ENCODE measurements at regions not wholly inside any gene's neighbourhood (a gene's known extent, or its start where the extent isn't known, plus 50 kb on each side); places are given as distances from the start of the nearest gene placed in this dataset.

DNA sequence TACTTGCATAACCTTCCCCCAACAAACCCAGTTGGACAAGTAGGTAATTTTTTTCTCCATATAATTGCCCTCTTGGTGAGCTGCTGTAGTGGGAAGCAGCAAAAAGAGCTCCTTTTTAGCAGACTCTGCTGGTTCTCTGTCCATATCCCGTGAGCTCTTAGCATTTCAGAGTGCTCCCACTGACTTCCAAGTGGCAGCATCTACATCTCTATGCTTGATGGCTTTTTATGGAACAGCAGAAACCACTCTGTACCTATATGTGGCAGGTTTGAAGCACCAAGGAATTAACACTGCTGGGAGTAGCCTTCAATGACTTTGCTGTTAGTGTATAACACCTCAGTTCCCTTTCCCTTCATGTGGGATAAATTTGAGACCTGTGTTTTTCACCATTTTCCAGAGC is 168.4 kb upstream of the NHS start:
- no peak for DNase-seq (ENCODE audit: low read depth in 2 of 2)

DNA sequence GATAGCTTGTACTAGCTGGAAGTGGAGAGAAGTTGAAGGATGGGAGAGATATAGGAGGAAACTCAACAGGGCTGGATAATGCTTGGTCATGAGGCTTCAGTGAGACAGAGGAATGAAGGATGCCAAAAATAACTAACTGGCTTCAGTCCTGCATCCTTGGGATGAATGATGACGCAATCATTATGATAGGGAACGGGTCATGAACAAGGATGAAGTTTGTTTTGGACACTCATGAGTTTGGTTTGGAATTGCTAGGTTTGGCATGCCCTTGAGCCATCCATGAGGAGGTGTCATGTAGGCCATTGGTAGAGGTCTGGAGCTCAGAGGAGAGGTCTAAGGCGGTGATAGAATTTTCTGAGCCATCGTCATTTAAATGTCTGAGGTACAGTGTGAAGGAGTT is 160.0 kb upstream of the NHS start:
- DNase-seq (ENCODE audit: low read depth in 2 of 2) = no peak

DNA sequence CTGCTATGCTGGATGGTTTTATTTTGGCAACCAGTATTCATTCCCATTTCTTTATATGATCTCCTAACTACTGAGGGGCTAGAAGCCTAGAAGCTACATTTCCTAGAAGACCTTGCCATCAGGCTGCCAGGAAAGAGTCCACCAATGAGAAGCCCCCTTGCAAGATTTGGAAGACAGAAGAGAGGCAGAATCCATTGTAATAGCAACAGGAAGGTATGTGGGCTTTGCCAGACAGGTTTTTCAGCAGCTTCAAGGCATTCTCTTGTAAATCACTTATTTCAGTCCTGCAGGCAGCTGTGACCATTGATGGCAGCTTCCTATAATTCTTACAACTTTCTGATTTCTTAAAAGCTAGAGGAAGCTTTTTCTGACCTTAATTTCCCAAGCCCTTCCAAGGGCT is 148.3 kb upstream of the NHS start:
- DNase-seq (ENCODE audit: low read depth in 2 of 2) = no peak

DNA sequence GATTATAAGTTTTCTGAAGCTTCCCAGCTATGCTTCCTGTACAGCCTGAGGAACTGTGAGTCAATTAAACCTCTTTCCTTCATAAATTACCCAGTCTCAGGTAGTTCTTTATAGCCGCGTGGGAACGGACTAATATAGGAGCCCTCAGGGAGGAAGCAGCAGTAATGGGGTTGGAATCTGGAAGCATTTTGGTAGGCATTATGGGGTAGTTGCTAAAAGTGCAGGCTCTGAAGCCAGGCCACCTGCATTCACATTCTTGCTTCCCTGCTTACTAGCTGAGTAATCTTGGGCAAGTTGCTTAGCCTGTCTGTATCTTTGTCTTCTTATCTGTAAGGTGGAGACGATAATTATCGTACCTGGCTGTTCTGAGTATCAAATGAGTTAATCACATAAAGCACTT is 137.9 kb upstream of the NHS start:
- DNase-seq (ENCODE audit: low read depth in 2 of 2) = no peak

DNA sequence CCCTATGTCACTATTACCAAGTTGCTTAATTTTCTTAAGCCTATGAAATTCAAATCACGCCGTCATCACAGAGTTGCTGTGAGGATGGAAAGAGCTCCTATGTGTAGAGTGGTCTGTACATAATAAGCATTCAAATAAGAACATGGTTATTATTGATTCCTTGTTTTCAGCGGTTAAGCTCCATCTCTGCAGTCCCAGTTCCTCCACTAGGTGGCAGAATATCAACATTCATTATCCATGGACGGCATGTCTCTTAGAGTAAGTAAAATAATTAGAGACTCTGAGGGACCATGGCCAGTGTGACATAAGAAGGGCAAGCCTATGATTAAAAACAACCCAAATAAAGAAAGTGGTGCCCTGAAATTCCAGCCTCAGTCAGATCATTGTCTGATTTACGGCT is 132.5 kb upstream of the NHS start:
- DNase-seq (ENCODE audit: low read depth in 2 of 2) = peak; percentile 48 to 58

DNA sequence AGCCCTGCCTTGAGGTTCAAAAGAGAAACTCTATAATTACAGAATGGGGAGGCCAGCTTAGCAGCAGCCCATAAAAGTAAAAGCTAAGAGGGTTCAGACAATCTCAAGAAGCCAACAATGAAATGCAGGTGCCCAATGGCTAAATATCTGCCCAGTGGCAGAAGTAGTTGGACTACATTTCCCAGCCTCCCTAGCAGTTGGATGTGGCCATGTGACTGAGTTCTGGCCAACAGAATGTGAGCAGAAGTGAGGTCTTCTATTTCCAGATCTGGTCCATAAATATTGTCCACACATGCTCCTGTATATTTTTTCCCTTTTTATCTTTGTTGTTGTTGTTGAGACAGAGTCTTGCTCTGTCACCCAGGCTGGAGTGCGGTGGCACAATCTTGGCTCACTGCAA is 127.9 kb upstream of the NHS start:
- DNase-seq (ENCODE audit: low read depth in 2 of 2) = no peak

DNA sequence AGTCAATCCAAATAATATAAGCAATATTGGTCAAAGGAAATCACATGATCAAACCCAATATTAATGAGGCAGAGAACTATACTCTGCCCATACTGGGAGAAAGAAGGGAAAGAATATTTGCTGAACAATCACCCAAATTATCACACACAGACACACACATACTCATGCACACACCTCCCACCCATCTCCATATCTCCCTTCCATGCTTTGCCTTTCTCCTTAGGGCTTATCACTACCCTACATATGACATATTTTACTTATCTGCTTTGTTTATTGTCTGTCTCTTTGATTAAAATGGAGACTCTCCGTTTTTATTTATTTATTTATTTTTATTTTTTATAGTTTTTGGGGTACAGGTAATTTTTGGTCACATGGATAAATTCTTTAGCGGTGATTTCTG is 112.9 kb upstream of the NHS start:
- DNase-seq (ENCODE audit: low read depth in 2 of 2) = no peak

DNA sequence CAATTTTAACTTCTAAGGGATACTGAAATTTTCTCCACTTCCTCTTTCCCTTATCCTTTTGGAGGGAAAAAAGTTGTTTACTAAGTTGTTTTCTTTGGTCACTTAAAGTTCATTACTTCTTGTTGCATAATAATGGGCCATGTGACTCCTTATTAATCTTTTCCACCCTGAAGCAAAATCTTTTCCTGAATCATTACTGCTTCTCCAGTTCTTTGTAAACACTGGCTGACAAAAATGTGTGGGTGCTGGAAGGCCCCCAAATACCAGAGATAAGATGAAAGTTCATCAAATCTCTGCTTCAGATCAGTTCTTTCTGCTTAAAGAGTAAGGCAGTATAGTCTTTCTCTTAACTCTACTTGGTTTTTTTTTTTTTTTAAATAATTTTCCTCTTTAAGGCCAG is 108.9 kb upstream of the NHS start:
- DNase-seq (ENCODE audit: low read depth in 2 of 2) = no peak

DNA sequence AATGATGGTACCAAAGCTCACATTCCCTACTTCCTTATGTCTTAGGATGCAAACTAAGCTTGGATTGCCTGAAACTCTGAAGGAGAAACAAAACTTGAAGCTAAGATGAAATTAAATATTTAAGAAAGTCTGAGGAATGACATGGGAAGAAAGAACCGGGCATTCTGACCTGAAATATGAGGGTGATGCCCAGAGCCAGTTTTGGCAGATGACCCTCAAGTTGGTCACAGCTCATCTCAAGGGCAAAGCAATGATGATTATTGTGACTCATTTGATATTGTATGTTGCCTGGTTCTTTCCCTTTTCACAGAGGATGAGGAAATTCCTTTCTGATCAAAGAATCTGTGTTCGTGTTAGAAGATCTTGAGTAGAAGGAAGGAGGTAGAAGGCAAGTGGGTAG is 96.0 kb upstream of the NHS start:
- DNase-seq (ENCODE audit: low read depth in 2 of 2) = no peak

DNA sequence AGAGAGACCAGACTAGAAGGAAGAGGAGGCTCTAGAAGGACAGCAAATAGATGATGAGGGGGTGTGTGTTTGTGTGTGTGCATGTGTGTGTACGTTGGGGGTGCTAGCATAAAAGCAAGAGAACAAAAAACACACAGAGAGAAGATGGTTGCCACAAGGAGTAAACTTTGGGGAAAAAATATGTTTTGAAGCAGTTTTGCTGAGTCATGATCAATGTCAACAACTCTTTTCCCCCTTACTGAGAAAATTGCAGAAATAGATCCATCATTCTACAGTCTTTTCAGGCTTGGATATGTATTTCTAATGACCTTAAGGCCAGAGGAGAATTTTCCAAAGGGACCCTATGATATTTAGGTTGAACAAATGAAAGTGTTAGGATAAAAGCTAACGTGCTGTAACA is 89.0 kb upstream of the NHS start:
- DNase-seq (ENCODE audit: low read depth in 2 of 2) = no peak

DNA sequence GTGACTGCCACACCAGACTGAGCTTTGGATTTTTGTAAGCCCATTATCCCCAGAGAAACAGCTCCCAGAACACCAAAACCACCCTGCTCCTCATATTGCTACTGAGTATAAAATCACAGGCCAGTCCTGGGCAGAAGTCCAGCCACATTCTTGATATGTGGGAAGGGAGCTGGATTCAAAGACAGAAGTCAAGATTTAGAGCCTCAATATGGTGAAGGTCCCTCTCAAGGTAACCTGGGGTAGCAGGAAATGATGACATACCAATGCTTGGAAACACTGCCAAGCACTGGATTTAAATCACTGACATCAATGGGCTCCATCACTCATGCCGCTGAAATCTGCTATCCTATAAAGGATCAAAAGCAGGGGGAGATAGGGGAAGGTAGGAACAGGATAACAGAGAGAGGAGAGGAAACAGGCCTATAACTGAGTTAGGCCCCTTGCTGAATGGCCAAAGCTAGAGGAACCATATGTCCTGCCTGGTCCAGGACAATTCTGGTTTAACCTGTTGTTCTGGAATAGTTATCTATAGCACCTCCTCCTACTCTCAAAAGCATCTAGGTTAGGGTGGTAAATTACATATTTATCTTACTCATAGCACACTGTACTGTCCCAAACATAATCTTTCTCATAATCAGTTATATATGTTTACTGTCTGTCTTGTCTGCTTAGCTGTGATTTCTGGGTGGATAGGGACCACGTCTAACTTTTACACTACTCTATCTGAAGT is 83.7 kb upstream of the NHS start:
- DNase-seq (ENCODE audit: low read depth in 2 of 2) = no peak

DNA sequence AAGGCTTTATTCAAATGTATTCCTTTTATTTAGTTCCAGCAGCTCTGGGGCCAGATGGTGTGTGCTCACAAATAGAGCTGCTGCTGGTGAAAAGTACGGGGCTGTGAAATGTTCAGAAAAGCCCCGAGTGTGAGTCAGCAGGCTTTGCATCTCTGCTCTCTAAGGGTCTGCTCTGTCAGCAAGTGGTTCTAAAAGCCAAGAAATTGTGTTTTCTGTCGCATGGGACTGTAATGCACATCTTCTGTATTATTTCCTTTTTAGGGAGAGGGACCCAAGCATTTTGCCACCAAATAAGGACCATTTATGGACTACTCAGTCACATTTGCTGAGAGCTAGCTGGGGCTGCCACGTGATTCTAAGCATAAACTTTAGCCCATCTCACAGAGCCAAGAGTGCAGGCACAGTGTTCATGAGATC is 82.9 kb upstream of the NHS start:
- DNase-seq (ENCODE audit: low read depth in 2 of 2) = no peak

DNA sequence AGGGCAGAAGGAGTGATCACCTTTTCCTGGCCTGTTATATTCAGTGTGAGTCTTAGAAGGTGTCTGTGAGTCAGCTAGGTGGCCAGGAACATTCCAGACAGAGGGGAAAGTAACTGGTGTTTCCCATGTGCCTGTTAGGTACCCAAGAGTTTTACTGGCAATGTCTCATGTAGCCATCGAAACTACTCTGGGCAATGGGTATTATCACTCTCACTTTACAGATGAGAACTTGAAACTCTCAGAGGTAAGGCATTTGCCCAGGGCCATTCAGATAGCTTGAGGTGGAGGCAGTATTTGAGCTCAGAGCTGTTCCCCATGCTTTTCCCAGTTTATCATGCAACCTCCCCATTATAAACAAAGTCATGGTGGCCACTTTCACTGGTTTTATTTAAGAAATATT is 80.4 kb upstream of the NHS start:
- no peak for DNase-seq (ENCODE audit: low read depth in 2 of 2)

DNA sequence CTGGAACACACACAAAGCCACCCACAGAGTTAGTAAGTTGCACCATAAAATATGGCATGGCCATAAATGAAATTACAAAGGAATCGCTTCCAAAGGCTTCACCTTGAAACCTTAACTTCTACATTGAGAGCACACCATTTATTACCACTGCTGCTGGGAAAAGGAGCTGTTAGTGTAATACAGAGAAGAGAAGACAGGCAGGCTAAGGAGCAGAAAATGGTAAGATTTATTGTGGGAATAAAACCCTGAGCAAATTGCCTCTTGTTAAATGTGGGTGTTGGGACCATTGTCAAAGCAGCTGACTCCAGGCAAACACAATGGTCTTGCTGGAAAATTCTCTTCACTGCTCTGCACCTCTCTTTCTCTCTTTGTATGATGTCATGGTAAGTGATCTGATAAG is 79.2 kb upstream of the NHS start:
- DNase-seq (ENCODE audit: low read depth in 2 of 2) = no peak

DNA sequence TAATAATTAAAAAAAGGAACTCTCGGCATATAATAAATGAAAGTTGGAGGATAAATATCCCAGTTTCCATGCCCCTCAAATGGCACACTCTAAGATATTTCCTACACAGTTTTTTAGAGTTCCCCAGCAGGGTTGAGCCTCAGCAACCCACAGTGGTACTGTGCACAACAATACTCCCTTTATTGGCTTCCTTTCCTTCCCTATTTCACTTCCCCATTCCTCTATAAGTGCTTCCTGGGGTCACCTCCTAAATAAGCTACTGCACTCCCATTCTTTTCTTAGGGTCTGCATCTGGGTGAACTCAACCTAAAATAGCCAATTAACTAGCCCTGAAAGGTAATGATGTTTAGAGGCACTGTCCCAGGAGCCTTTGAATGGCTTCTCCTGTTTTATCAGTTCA is 76.4 kb upstream of the NHS start:
- no peak for DNase-seq (ENCODE audit: low read depth in 2 of 2)

DNA sequence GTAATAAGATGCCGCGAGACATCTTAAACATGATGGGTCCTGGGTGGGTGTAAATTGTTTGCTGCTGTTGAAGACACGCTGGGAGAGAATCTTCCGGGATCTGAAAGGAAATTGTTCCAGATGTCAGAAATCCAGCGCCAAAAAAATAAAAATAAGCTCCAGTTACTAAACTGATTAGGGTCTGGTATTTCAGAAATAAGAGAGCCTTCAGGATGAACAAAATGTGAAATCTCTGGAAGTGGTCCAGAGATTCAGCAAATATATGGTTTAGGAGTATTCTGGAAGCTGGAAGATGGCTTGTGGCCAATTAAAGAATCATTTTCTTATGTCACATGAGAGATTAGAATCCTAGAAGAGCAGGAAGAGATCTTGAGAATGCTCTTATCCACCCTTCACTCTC is 75.8 kb upstream of the NHS start:
- no peak for DNase-seq (ENCODE audit: low read depth in 2 of 2)

DNA sequence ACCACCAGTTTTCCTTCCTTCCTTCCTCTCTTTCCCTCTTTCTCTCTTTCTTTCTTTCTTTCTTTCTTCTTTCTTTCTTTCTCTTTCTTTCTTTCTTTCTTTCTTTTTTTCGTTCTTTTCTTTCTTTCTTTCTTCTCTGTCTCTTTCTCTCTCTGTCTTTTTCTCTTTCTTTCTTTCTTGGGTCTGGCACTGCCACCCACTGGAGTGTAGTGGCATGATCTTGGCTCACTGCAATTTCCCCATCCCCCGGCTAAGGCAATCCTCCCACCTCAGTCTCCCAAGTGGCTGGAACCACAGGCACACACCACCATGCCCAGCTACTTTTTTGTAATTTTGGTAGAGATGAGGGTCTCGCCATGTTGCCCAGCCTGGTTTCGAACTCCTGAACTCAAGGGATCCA is 51.6 kb upstream of the NHS start:
- DNase-seq (ENCODE audit: low read depth in 2 of 2) = no peak

Data from lung microvascular endothelial cell (primary cell).